GM19452 (cell line): ENCODE measurements at regions not wholly inside any gene's neighbourhood (a gene's known extent, or its start where the extent isn't known, plus 50 kb on each side); places are given as distances from the start of the nearest gene placed in this dataset.
"Not testable (repeated sequence)": the region's sequence is repeated elsewhere in the genome, so short reads cannot be mapped to it uniquely, and the experiment has no call there.

Source experiments
- ATAC-seq: cut with Tn5 transposase; IDR thresholded peaks from one replicate; pipeline ENCODE4 v1.9.1; 2021; ENCODE audit not compliant: unreplicated experiment

GRCh38 chr11:28837599-28837998, 729.4 kb downstream of the METTL15 start:
- no peak for ATAC-seq

GRCh38 chr11:28836285-28837081, 728.3 kb downstream of the METTL15 start:
- no peak for ATAC-seq

- ATAC-seq = no peak
Measured at GRCh38 chr11:28835790-28836189, 727.6 kb downstream of the METTL15 start.

- no peak for ATAC-seq
Measured at GRCh38 chr11:28835317-28835716, 727.1 kb downstream of the METTL15 start.

GRCh38 chr11:28834877-28835276, 726.7 kb downstream of the METTL15 start:
- no peak for ATAC-seq

GRCh38 chr11:28833670-28834069, 725.5 kb downstream of the METTL15 start:
- ATAC-seq = no peak

- ATAC-seq = no peak
Measured at GRCh38 chr11:28833169-28833568, 725.0 kb downstream of the METTL15 start.

- ATAC-seq = no peak
Measured at GRCh38 chr11:28826807-28827206, 718.6 kb downstream of the METTL15 start.

GRCh38 chr11:28822576-28822975, 714.4 kb downstream of the METTL15 start:
- no peak for ATAC-seq

GRCh38 chr11:28820296-28820989, 712.3 kb downstream of the METTL15 start:
- no peak for ATAC-seq

GRCh38 chr11:28819741-28820140, 711.6 kb downstream of the METTL15 start:
- ATAC-seq = no peak

GRCh38 chr11:28815110-28815509, 706.9 kb downstream of the METTL15 start:
- ATAC-seq = no peak

- no peak for ATAC-seq
Measured at GRCh38 chr11:28808771-28809170, 700.6 kb downstream of the METTL15 start.

GRCh38 chr11:28799316-28799715, 691.1 kb downstream of the METTL15 start:
- ATAC-seq = no peak

GRCh38 chr11:28798286-28798685, 690.1 kb downstream of the METTL15 start:
- no peak for ATAC-seq

- ATAC-seq = no peak
Measured at GRCh38 chr11:28797536-28797935, 689.3 kb downstream of the METTL15 start.

- ATAC-seq = no peak
Measured at GRCh38 chr11:28794405-28794804, 686.2 kb downstream of the METTL15 start.

- ATAC-seq = no peak
Measured at GRCh38 chr11:28793282-28793738, 685.1 kb downstream of the METTL15 start.

- no peak for ATAC-seq
Measured at GRCh38 chr11:28792856-28793255, 684.7 kb downstream of the METTL15 start.

GRCh38 chr11:28787897-28788296, 679.7 kb downstream of the METTL15 start:
- not testable (repeated sequence) for ATAC-seq

GRCh38 chr11:28777126-28777525, 668.9 kb downstream of the METTL15 start:
- ATAC-seq = no peak

- no peak for ATAC-seq
Measured at GRCh38 chr11:28773606-28774005, 665.4 kb downstream of the METTL15 start.
